Caco-2 (cell line): ENCODE measurements at regions not wholly inside any gene's neighbourhood (a gene's known extent, or its start where the extent isn't known, plus 50 kb on each side); places are given as distances from the start of the nearest gene placed in this dataset.
"Not testable (repeated sequence)": the region's sequence is repeated elsewhere in the genome, so short reads cannot be mapped to it uniquely, and the experiment has no call there.

Experiments
- BruUV-seq: library from RNA; stranded (reverse); fragments of 400-500 nt; replicated peaks from 2 replicates; lab custom pipeline; 2021; lab: Mats Ljungman, UMichigan
- CTCF ChIA-PET: fragments of 300-600 bp; sonication (Branson Sonifier 250); formaldehyde crosslinking; loops from one replicate; lab custom pipeline; 2022; ENCODE audit warnings: antibody characterized with exemption; lab: Charles Lee
- POLR2A ChIA-PET: fragments of 300-600 bp; sonication (Branson Sonifier 250); formaldehyde crosslinking; loops from one replicate; lab custom pipeline; 2022; ENCODE audit warnings: antibody characterized with exemption; lab: Charles Lee
- DNase-seq, 2 experiments: peaks; one replicate each; pipeline versions ENCODE4 v3.0.0 to v3.0.0-alpha.2; 2020 to 2022
- H3K27me3 ChIP-seq: replicated peaks from 2 replicates; pipeline ENCODE4 v1.6.0; 2011; ENCODE audit warnings: low read length; ENCODE audit not compliant: control insufficient read depth, insufficient read depth
- H3K36me3 ChIP-seq: 2 replicates; pipeline ENCODE4 v1.5.1; 2011; ENCODE audit warnings: low read length; ENCODE audit not compliant: control insufficient read depth, insufficient read depth
- H3K4me1 ChIP-seq: fragments of 250-450 bp; sonication (Bioruptor Pico); 2 replicates; pipeline ENCODE4 v1.5.1; 2020; ENCODE audit warnings: mild to moderate bottlenecking
- H3K4me3 ChIP-seq: 2 replicates; pipeline ENCODE4 v1.5.1; 2011; ENCODE audit warnings: low read depth, mild to moderate bottlenecking, control low read depth, low read length
- H3K9me3 ChIP-seq: fragments of 250-450 bp; sonication (Bioruptor Pico); 2 replicates; pipeline ENCODE4 v1.5.1; 2020; ENCODE audit warnings: mild to moderate bottlenecking, moderate library complexity
- H3K27ac Mint-ChIP-seq: one replicate; pipeline ENCODE4 v1.8.0; 2022; ENCODE audit warnings: mixed read lengths; ENCODE audit not compliant: unreplicated experiment
- H3K27me3 Mint-ChIP-seq: one replicate; pipeline ENCODE4 v1.8.0; 2022; ENCODE audit warnings: mixed read lengths; ENCODE audit not compliant: insufficient read depth, unreplicated experiment
- H3K36me3 Mint-ChIP-seq: one replicate; pipeline ENCODE4 v1.8.0; 2022; ENCODE audit warnings: mild to moderate bottlenecking, mixed read lengths; ENCODE audit not compliant: insufficient read depth, unreplicated experiment
- H3K4me1 Mint-ChIP-seq: one replicate; pipeline ENCODE4 v1.8.0; 2022; ENCODE audit warnings: low read depth, mixed read lengths; ENCODE audit not compliant: unreplicated experiment
- H3K4me3 Mint-ChIP-seq: one replicate; pipeline ENCODE4 v1.8.0; 2022; ENCODE audit warnings: mild to moderate bottlenecking, moderate library complexity, mixed read lengths; ENCODE audit not compliant: unreplicated experiment
- H3K9me3 Mint-ChIP-seq: one replicate; pipeline ENCODE4 v1.8.0; 2022; ENCODE audit warnings: mixed read lengths; ENCODE audit not compliant: unreplicated experiment
- CTCF ChIP-seq, 2 experiments: fragments of 200-600 bp in 1 of 2; IDR thresholded peaks; 1 replicate in 1 of 2; 2 replicates in 1 of 2; pipeline versions ENCODE4 v1.5.1 to v1.8.0; 2011 to 2022; ENCODE audit warnings: antibody characterized with exemption in 1 of 2, control low read depth in 1 of 2, inconsistent platforms in 1 of 2, low read depth in 1 of 2, low read length in 1 of 2, mild to moderate bottlenecking in 1 of 2, moderate library complexity in 1 of 2; ENCODE audit not compliant: insufficient read depth in 1 of 2, severe bottlenecking in 1 of 2, unreplicated experiment in 1 of 2
- intact Hi-C: fragments of 100-400 bp; cut with micrococcal nuclease; formaldehyde crosslinking; loops from one replicate; pipeline ENCODE4 v1.10.0; 2022; ENCODE audit not compliant: unreplicated experiment

GRCh38 chr12:42716491-42716891, 126.9 kb upstream of the PRICKLE1 start:
- H3K9me3 ChIP-seq = peaks cover 6% of the 10 kb centered on the region; the same call in 1 of the 2 replicates
- no peak for TF ChIP-seq CTCF (IDR thresholded peaks at IDR 0.05; ENCODE audit: insufficient read depth in 1 of 2, low read depth in 1 of 2, low read length in 1 of 2, severe bottlenecking in 1 of 2, unreplicated experiment in 1 of 2)
- intact Hi-C loops = no loop called here
- BruUV-seq = no TSS peak
- H3K9me3 Mint-ChIP-seq = peaks cover 1% of the 10 kb centered on the region
- no peaks in the 10 kb centered on the region for H3K4me1 ChIP-seq
- no peak for DNase-seq
- H3K4me3 ChIP-seq = no peak overlapping the region
- ChIA-PET CTCF (no interaction called here), POLR2A (no interaction called here)
- no peaks in the 10 kb centered on the region for H3K36me3 ChIP-seq
- H3K36me3 Mint-ChIP-seq = no peaks in the 10 kb centered on the region
- no peaks in the 10 kb centered on the region for H3K27me3 ChIP-seq
- no peak overlapping the region for H3K4me3 Mint-ChIP-seq
- no peak overlapping the region for H3K27ac Mint-ChIP-seq
- H3K4me1 Mint-ChIP-seq = no peaks in the 10 kb centered on the region
- no peaks in the 10 kb centered on the region for H3K27me3 Mint-ChIP-seq

- H3K9me3 ChIP-seq, intact Hi-C loops, H3K36me3 ChIP-seq, H3K4me1 Mint-ChIP-seq, H3K4me3 Mint-ChIP-seq, H3K27me3 ChIP-seq, POLR2A ChIA-PET, H3K36me3 Mint-ChIP-seq, DNase-seq, H3K9me3 Mint-ChIP-seq, H3K4me3 ChIP-seq, H3K27me3 Mint-ChIP-seq, H3K4me1 ChIP-seq, BruUV-seq, H3K27ac Mint-ChIP-seq, CTCF ChIA-PET: not testable (repeated sequence)
These were observed 124.0 kb upstream of the PRICKLE1 start for GRCh38 chr12:42713566-42713965.

GRCh38 chr12:42708374-42708773, 118.8 kb upstream of the PRICKLE1 start:
- BruUV-seq, CTCF ChIA-PET: not testable (repeated sequence)

GRCh38 chr12:42707312-42708226, 118.0 kb upstream of the PRICKLE1 start:
- intact Hi-C loops = no loop called here
- Mint-ChIP-seq H3K4me1 (no peaks in the 10 kb centered on the region), H3K27ac (no peak overlapping the region), H3K36me3 (no peaks in the 10 kb centered on the region), H3K9me3 (peaks cover 10% of the 10 kb centered on the region), H3K4me3 (no peak overlapping the region), H3K27me3 (peaks cover 3% of the 10 kb centered on the region)
- DNase-seq = no peak
- CTCF ChIA-PET = no interaction called here
- Histone ChIP-seq H3K9me3 (peaks cover 7% of the 10 kb centered on the region), H3K4me3 (no peak overlapping the region), H3K27me3 (no peaks in the 10 kb centered on the region), H3K4me1 (no peaks in the 10 kb centered on the region), H3K36me3 (no peaks in the 10 kb centered on the region)
- TF ChIP-seq CTCF (IDR thresholded peaks at IDR 0.05; ENCODE audit: insufficient read depth in 1 of 2, low read depth in 1 of 2, low read length in 1 of 2, severe bottlenecking in 1 of 2, unreplicated experiment in 1 of 2) = no peak
- BruUV-seq = no TSS peak
- POLR2A ChIA-PET = no interaction called here

More at GRCh38 chr12:42708374-42708773, 118.8 kb upstream of the PRICKLE1 start:
- H3K4me3 Mint-ChIP-seq, POLR2A ChIA-PET, intact Hi-C loops, H3K4me1 ChIP-seq, H3K4me1 Mint-ChIP-seq, DNase-seq, H3K27me3 ChIP-seq, H3K9me3 Mint-ChIP-seq, H3K36me3 Mint-ChIP-seq, H3K4me3 ChIP-seq, H3K9me3 ChIP-seq, H3K27ac Mint-ChIP-seq, H3K27me3 Mint-ChIP-seq, H3K36me3 ChIP-seq: not testable (repeated sequence)
